ENCODE measurements at regions not wholly inside any gene's neighbourhood (a gene's known extent, or its start where the extent isn't known, plus 50 kb on each side); places are given as distances from the start of the nearest gene placed in this dataset.
"Not testable (repeated sequence)": the region's sequence is repeated elsewhere in the genome, so short reads cannot be mapped to it uniquely, and the experiment has no call there.

DNA sequence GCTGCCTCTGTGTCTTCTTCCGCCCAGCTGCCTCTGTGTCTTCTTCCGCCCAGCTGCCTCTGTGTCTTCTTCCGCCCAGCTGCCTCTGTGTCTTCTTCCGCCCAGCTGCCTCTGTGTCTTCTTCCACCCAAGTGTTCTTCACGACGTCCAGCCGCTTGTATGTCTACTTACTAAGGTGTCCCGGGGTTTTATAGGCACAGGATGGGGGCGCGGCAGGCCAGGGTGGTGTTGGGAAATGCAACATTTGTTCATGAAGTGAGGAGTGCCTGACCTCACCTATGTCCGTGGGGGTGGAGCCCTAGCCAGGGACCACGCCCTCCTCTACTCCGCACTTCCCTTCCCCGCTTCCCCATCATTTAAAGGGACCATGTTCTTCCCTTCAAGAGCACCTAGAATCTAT, 364.5 kb upstream of the KLF6 start (continued):
- TF ChIP-seq TFAP4 (CRISPR knock-in tag; IDR thresholded peaks at IDR 0.05; ENCODE audit: borderline replicate concordance) (peak; percentile 91), ETV5 (CRISPR knock-in tag; IDR thresholded peaks at IDR 0.05; ENCODE audit: low read depth) (0 out of 2 replicates have a peak, but pooled peaks have one; percentile 40), CREM (IDR thresholded peaks at IDR 0.05; ENCODE audit: low read depth) (peak; percentile 16; the same call in 1 of the 2 replicates)
- TF ChIP-seq, protein P1, sequence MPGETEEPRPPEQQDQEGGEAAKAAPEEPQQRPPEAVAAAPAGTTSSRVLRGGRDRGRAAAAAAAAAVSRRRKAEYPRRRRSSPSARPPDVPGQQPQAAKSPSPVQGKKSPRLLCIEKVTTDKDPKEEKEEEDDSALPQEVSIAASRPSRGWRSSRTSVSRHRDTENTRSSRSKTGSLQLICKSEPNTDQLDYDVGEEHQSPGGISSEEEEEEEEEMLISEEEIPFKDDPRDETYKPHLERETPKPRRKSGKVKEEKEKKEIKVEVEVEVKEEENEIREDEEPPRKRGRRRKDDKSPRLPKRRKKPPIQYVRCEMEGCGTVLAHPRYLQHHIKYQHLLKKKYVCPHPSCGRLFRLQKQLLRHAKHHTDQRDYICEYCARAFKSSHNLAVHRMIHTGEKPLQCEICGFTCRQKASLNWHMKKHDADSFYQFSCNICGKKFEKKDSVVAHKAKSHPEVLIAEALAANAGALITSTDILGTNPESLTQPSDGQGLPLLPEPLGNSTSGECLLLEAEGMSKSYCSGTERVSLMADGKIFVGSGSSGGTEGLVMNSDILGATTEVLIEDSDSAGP (CRISPR knock-in tag; IDR thresholded peaks at IDR 0.05): 0 out of 2 replicates have a peak, but pooled peaks have one; percentile 14
- TF ChIP-seq, protein P2, sequence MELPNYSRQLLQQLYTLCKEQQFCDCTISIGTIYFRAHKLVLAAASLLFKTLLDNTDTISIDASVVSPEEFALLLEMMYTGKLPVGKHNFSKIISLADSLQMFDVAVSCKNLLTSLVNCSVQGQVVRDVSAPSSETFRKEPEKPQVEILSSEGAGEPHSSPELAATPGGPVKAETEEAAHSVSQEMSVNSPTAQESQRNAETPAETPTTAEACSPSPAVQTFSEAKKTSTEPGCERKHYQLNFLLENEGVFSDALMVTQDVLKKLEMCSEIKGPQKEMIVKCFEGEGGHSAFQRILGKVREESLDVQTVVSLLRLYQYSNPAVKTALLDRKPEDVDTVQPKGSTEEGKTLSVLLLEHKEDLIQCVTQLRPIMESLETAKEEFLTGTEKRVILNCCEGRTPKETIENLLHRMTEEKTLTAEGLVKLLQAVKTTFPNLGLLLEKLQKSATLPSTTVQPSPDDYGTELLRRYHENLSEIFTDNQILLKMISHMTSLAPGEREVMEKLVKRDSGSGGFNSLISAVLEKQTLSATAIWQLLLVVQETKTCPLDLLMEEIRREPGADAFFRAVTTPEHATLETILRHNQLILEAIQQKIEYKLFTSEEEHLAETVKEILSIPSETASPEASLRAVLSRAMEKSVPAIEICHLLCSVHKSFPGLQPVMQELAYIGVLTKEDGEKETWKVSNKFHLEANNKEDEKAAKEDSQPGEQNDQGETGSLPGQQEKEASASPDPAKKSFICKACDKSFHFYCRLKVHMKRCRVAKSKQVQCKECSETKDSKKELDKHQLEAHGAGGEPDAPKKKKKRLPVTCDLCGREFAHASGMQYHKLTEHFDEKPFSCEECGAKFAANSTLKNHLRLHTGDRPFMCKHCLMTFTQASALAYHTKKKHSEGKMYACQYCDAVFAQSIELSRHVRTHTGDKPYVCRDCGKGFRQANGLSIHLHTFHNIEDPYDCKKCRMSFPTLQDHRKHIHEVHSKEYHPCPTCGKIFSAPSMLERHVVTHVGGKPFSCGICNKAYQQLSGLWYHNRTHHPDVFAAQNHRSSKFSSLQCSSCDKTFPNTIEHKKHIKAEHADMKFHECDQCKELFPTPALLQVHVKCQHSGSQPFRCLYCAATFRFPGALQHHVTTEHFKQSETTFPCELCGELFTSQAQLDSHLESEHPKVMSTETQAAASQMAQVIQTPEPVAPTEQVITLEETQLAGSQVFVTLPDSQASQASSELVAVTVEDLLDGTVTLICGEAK (IDR thresholded peaks at IDR 0.05): peak; percentile 53; the same call in 1 of the 2 replicates
- TF ChIP-seq, protein P2 (CRISPR knock-in tag; IDR thresholded peaks at IDR 0.05): not testable (repeated sequence)

All from K562 (cell line).